GM18499 (cell line): ENCODE measurements at regions not wholly inside any gene's neighbourhood (a gene's known extent, or its start where the extent isn't known, plus 50 kb on each side); places are given as distances from the start of the nearest gene placed in this dataset.
"Not testable (repeated sequence)": the region's sequence is repeated elsewhere in the genome, so short reads cannot be mapped to it uniquely, and the experiment has no call there.

Source experiments
- ATAC-seq: cut with Tn5 transposase; IDR thresholded peaks from one replicate; pipeline ENCODE4 v1.9.1; 2021; ENCODE audit warnings: moderate number of reproducible peaks; ENCODE audit not compliant: insufficient read depth, unreplicated experiment

DNA sequence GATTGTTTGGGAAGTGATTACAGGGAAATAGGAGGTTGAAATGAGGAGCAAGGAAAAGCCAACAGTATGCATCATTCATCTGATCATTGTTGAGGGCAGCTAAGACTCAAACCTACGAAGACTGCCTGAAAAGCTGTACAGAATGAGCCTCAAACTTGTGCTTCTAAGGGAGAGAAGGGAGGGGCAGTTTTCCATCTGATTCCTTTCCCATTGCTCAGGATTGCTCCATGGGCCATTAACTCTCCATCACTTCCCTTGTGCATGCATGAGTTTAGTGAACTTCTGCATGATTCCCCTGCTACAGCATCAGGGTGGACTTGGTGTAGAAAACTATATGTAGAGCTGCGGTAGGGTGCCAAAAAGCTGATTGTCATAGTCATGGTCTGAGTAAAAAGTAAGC, 742.7 kb upstream of the SLC35B3 start:
- no peak for ATAC-seq

DNA sequence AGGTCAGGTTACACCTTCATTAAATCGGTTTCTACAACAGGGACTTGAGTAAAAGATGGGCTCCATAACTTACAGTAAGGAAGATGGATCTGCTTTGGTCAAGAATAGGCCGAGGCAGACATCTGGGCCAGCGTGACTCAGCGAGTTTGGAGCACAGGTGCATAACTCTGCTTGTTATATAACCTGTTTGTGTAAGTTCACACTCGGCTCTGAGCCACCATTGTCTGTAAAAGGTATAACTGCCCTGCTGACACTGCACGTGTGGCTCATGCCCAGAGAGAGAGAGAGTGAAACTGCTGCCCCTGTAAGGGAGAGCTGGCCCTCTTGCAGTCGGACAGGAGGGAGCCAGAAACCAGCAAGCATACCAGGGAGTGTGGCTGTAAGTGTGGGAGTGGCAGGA, 737.9 kb upstream of the SLC35B3 start:
- no peak for ATAC-seq

DNA sequence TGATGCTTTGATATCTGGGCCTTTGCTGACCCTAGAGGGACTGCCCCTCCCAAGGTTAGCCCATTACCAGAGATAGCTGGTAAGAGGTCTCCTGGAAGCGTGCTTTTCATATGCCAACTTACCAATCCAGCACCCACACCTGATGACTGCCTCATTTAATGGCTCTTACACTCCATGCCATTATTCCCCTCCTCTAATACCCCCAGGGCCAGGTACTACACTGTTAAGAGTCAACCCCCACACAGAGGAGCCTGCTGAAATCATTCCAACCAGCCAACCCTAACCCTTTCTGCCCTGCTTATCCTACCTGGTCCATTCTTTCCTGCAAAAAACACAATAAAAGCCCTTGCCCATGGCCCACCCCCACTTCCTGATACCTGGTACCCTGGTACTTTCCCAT, 736.8 kb upstream of the SLC35B3 start:
- no peak for ATAC-seq

DNA sequence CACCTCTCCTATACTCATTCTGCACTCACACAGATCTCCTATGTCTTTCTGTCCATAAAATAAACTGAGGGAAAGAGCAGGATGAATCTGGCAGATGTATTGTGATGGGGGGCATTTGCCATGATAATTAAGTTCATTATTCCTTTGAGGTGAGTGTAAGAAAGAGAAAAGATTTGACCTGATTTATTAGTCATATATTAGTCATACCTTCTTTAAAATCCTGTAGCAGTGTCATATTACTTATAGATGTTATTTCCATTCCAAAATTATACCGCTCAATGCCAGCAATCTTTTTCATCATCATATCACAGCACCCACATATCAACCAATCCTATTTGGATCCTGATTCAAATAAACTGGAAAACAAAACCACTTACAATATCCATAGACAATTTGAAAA, 733.3 kb upstream of the SLC35B3 start:
- ATAC-seq: no peak

DNA sequence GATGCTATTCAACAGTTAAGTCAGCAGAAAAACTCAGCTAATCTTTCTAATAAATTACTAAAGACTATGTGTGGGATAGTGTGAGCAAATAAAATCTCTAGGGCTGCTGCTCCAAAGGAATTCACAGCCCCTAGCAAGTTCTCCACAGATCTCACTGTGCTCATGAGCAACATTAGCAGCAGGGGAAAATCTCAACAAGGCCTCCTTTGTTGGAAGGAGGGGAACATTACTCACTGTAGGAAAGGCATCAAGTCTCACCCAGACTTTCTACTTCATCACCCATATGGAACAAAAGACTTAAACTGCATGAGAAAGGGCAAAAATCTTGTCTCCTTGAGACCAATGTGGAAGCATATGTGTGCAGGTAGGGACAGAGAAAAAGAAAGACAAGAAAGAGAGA, 726.4 kb upstream of the SLC35B3 start:
- ATAC-seq: no peak

DNA sequence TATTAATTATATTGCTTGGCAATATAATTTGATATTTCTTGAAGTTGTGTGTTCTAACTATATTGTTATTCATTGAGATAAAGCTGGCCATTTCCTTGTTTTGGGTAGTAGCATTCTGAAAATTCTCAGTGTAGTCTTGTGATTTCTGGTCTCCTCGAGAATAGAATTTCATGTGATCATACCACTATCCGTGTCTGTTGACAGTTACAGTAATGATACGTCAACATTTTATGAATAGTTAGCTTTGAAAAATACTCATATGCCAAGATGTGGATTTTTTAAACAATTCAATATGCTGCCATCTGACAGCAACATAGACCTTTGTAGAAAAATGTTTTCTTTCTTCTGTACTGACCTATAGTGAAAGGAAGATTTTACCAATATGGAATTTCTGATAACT, 723.7 kb upstream of the SLC35B3 start:
- no peak for ATAC-seq

DNA sequence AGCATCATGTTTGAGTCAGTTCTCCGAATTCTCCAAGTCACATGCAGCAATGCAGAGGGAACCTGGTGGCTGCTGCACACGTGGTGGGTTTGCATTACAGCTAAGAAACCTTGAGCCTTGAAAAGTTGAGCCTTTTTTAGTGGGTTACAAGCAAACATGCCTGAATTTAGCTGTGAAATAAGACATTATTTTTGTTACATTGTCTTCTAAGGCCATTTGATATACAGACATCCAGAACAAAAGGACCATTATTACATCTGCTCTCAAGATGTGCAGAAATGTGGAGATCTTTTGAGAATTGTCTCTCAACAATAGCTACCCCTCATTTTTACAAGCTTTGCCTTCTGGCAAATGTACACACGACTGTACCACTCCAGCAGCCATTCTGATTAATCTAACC, 720.5 kb upstream of the SLC35B3 start:
- no peak for ATAC-seq

DNA sequence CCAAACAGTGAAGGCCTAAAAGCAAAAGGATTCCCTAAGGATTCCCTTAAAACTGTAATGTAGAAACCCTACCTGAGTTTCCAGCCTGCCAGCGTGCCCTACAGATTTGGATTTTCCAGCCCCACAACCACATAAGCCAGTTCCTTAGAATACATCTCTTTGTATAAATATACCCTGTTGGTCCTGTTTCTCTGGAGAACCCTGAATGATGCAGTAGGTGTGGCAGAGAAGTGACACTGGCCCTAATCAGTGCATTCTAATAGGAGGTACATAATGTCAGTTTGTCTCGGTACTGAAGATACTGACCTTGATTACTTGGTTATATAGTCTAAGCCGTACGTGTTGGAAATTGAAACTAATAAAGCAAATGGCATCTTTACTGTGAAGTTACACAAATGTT, 707.8 kb upstream of the SLC35B3 start:
- ATAC-seq: no peak

DNA sequence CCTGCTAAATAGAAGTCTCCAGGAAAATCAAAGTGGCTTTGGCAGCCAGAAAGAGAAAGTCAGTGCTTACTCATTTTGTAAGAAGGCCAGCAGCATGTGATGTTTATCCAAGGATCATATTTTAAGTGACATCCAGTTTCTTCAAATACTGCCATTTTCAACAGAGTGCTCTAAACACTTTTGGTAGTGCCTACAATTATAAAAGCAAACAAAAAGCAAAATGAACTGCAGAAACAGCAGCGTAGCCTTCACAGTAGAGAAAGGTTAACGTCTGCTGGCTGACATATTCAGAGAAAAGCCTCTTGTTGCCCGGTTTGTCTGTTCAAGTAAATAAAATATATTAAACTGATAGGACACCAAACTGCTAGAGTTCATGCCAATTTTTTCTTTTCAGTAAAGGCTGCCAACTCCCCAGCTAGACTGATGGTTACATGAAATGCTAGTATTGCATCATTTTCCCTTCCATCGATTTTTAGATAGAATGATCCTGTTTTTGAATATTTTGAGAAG, 705.7 kb upstream of the SLC35B3 start:
- no peak for ATAC-seq

DNA sequence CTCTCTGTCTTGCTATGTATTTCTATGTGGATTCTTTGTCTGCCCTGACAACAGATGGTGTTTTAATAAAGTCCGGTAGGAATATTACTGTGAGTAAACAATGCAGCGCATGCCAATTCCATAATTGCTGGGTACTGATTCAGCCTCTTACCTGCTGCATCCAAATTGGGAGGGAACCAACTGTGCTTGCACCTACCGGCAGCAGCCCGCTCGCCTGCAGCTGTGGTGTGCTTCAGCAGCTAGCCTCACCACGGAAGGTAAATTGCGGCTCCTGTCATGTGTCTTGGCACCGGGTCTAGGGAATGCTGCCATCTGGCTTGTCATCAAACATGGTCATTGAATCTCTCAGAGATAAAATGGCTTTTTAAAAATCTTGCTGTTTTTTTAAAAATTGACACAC, 704.8 kb upstream of the SLC35B3 start:
- ATAC-seq: no peak

DNA sequence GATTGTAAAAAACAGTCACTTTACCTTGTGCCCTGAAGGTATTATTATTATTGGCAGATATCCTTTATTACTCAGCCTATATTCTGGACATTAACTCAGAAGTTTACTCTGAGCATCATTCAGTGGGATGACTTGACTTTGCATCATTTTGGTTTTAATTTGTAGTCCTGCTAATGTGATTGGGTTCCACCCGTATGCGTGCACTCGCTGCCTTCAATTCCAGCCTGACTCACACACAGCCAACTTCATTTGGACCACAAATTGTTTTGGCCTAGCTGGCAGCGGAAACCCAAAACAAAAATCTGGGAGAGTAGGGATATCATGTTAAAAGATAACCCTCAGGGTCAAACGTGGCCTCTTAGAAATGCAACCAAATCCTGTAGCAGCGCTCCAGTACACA, 704.4 kb upstream of the SLC35B3 start:
- no peak for ATAC-seq

DNA sequence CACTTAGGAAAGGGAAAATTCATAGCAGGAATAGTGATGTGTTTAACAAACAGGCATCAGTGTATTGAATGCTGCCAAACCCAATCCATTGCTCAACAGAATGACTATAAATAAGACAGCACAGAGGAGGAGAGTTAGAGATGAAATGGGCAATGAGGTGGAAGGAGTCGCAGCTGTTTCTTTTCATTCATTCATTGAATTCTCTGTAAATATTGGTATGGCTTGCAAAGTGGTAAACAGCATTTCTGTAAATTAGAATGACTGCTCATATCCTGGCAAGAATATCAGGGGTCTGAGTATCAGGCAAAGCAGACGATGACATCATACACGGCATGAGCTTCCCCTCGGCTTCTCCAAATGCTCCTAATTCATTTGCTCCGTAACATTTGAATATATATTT, 703.6 kb upstream of the SLC35B3 start:
- ATAC-seq: no peak

DNA sequence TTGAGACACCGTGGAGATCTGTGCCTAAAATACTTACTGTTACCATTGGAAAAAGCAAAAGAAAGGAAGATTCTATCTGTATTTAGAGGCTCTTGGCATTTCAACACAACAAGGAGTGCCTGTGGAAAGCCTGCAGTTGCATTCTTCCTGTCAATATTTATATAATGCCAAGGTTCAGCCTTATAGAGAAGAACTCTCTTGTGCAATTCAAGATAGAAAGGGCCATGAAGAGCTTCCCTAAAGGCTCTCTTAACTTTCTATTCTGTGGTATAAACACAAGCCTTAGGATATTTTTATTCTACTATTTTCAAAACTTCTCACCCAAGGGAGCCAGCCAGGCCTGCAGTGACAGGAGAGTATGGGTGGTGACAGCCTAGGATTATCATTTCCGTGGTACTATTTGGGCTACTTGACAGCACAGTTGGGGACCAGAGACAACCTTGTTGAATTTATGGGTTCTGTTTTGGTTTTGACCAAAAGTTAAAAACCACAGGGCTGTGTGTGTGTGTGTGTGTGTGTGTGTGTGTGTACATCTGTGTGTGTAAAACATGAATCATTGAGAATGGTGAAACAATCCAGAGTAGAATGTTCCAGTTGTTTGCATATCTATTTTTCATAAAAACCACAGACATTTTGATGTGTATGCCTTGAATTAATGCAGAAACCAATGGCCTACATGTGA, 700.9 kb upstream of the SLC35B3 start:
- ATAC-seq: no peak

DNA sequence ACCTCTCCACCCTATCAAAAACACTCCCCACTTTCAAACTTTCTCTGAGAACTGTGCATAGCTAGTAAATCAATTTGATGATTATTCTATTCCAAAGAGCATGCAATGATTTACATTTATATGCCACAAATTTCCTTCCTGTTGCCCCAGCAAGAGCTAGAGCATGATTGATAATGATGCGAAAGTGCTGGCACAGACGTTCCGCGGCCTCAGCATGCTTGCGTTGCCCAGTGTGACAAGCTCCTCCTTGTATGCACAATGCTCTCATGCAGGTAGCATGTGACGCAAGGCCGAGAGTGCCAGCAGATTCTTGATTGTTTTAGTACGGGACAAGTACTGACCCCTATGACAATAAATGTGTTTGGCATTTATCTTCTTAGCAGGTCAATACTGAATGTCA, 696.3 kb upstream of the SLC35B3 start:
- ATAC-seq: no peak

DNA sequence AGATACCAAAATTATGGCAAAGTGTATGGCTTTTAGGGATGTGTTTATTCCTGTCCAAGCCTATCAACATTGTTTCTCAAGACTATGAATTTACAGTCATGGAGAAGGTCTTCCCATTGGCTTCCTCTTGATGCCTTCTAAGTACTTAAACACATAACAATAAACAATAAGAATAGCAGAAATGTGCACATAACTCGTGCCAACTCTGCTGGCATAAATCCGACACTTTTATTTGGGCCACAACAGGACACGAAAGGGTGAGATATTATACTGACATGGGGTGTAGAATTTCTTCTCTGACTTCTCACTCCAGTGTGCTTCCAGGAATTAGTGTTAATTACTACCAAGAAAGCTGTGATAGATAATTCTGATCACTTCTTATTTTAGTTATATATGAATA, 695.9 kb upstream of the SLC35B3 start:
- ATAC-seq: no peak

DNA sequence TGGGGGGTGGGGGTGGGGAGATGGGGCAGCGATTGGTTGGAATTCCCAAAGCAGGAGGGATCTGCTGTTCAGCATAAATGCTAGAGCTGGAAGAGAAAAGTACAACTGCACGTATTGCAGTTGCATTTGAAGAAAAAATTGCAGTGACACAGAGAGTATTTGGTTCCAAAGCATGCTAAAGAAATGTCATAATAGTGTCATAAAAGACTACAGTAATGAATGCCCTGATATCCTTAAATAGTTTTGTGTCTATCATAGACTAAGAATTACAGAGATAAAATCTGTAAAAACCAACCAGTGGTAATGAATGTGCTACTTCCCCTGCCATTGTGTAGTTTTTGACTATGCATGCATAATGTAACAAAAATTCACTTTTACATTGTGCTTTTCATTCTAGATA, 693.6 kb upstream of the SLC35B3 start:
- ATAC-seq: no peak

DNA sequence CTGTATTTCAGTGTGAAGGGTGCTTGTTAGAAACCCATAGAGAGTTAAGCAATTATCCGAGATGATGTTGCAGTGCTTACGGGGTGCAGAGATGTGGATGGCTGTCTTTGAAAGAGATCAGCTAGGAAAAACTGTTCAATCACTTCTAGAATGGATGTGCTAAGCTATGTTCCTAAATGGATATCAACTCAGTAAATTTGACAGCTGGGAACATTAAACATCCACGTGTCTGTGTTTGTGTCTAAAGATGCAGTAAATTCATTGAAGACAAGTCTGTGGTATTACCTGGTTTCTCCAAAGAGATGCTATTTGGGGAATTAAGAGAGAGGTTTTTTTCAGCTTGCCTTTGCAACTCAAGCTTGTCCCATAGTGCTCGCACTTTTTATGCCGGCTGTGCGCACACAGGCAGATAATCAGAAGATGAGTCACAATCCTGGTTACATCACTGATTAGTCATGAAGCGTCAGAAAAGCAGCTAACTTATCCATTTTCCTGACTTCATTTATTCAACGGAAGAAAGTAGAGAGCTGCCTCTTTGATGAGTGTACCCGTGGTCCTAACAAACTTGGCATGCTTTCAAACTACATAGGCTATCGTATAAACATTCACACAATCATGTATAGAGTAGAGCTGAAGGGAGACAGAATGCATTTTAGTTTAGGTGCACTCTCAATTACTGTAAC, 691.7 kb upstream of the SLC35B3 start:
- ATAC-seq: no peak

DNA sequence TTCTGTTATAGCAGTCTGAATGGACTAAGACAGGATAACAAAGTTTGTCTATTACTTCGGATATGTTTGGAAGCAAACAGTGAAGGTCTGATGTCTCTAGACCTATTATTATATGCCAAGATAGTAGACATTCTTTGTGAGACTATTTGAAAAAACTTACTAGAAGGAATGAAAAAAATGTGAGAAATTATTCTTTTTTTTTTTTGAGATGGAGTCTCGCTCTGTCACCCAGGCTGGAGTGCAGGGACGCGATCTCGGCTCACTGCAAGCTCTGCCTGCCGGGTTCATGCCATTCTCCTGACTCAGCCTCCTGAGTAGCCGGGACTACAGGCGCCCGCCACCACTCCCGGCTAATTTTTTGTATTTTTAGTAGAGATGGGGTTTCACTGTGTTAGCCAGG, 690.7 kb upstream of the SLC35B3 start:
- ATAC-seq: not testable (repeated sequence)

DNA sequence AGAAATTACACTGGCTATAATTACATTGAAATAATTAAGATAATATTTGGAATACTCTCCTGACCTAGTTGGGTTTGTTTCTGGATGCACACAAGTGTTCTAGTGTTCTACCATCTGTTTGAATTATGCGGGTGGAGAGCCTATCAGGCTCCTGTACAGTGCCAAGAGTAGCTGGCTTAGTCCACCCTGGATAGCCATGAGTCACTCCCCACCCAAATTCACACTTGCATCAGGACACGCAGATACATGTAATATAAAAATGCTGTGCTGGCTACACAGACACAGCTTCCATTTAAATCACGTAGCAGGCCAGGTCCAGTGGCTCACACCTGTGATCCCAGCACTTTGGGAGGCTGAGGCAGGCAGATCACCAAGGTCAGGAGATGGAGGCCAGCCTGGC, 686.2 kb upstream of the SLC35B3 start:
- ATAC-seq: no peak

DNA sequence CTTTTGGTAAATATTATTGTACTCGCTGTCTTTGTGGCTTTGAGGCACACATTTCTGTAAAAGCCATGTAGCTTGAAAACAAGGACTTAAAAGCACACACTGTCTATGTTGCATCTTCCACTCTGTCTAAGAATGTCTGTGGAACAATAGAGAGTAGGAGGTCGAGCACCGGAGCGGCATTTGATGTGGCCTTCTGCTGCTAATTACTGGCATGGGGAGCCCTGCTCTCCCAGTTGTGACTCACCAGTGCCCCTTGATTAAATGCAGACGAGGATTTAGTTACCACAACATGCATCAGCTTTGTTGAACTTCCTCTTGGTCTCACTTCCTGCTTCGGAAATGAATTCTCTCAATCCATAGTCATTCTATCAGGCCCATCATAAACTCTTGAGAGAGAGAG, 680.7 kb upstream of the SLC35B3 start:
- no peak for ATAC-seq

DNA sequence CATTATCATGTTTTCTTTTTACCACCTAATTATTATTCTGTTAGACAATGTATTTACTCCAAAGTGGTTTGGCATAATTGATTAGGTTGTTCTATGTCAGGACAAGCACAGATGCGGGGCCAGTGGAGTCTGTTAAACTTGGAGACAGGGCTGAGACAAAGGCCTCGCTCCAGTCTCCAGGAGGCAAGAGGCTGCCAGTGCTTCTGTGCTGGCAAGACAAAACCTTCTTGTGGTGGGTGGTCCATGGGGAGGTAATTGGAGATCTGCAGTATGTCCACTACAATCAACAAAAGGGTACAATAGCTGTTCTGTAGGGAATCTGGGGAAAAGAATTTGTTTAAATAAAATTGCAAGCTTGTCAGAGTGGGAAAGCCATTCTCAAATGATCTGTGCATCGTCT, 677.2 kb upstream of the SLC35B3 start:
- no peak for ATAC-seq

DNA sequence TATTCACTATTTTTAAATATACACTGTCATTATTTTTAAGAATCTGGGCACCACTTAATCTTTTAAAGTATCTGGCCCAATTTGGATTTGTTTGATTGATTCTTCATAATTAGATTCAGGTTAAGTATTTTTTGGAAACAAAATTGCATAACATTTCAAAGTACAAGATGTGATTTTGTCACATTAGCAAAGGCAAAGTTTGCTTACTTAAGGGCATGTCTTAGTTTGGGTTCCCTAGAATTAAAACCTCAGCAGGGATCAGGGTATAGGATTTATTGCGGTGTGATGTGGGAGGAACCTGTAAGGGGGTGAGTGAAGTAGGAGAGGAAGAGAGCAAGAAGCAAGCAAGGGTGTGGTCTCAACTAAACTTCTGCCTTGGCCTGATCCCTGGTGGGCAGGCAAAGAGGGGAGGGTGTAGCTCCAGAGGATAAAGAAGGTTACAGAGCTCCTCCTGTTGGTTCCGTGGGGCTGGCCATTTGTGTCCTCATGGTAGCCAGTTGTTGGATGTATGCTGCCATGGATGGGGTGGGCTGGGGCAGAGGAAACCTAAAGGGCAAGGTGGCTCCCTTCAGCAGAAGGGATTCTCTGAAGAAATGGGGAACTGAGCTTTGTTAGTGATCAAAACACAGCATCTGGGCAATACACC, 668.7 kb upstream of the SLC35B3 start:
- no peak for ATAC-seq
